Adrenal gland (tissue), 9 donors: ENCODE measurements at regions not wholly inside any gene's neighbourhood (a gene's known extent, or its start where the extent isn't known, plus 50 kb on each side); places are given as distances from the start of the nearest gene placed in this dataset.

Source experiments
- DNase-seq, 7 donors: peaks; one replicate each; pipeline ENCODE4 v3.0.0-alpha.2; 2019 to 2020
- H3K27ac ChIP-seq, 5 donors: fragments of 200-600 bp; sonication (generic) in 4 of 5; 1 replicate in 3 of 5; 2 replicates in 2 of 5; pipeline versions ENCODE4 v1.5.1 to v1.8.0; 2016 to 2020; ENCODE audit warnings: mild to moderate bottlenecking in 1 of 5
- H3K27me3 ChIP-seq: fragments of 200-600 bp; 2 replicates; pipeline ENCODE4 v1.8.0; 2021
- H3K36me3 ChIP-seq, 2 donors: fragments of 200-600 bp; replicated peaks in 1 of 2; 1 replicate in 1 of 2; 2 replicates in 1 of 2; pipeline versions ENCODE4 v1.5.1 to v1.8.0; 2018 to 2022
- H3K4me1 ChIP-seq, 2 donors: fragments of 200-600 bp; replicated peaks in 1 of 2; 1 replicate in 1 of 2; 2 replicates in 1 of 2; pipeline versions ENCODE4 v1.5.1 to v1.8.0; 2018 to 2021
- H3K4me3 ChIP-seq, 4 donors: fragments of 200-600 bp; sonication (generic) in 3 of 4; one replicate each; pipeline ENCODE4 v1.5.1; 2016 to 2018
- H3K9me3 ChIP-seq, 3 donors: fragments of 200-600 bp; sonication (generic) in 1 of 3; replicated peaks in 1 of 3; 1 replicate in 2 of 3; 2 replicates in 1 of 3; pipeline versions ENCODE4 v1.5.1 to v1.8.0; 2016 to 2021
- CTCF ChIP-seq, 6 experiments: fragments of 450-650 bp in 4 of 6; fragments of 200-600 bp in 2 of 6; sonication (generic) in 1 of 6; IDR thresholded peaks; 1 replicate in 5 of 6; 2 replicates in 1 of 6; pipeline versions ENCODE4 v1.5.1 to v1.8.0; 2016 to 2021; ENCODE audit warnings: antibody characterized with exemption in 6 of 6, mild to moderate bottlenecking in 2 of 6, moderate library complexity in 1 of 6
- POLR2A ChIP-seq, 2 donors: fragments of 450-650 bp; IDR thresholded peaks; one replicate each; pipeline ENCODE4 v1.6.1; 2017; ENCODE audit warnings: antibody characterized with exemption in 2 of 2, mild to moderate bottlenecking in 2 of 2, moderate library complexity in 1 of 2
- WGBS, 4 donors: extraction: QIAGEN DNeasy Blood & Tissue Kit in 2 of 4; methylation state at CpG; one replicate each; pipeline versions ENCODE4 v1.1.5 to v1.1.7; 2013 to 2017; 5-methylcytosine and 5-hydroxymethylcytosine counted together
- intact Hi-C, 2 donors: fragments of 100-400 bp; cut with DNase I; formaldehyde crosslinking; loops; one replicate each; pipeline versions ENCODE4 v1.14.1 to v1.15.0; 2022 to 2023
- donor health status: healthy with polysubstance abuse.
- donor health status: Bipolar disorder and iron deficiency.
- donor health status: DM: yes; HTN: yes; CAD: no.
- donor health status: DM: no; HTN: no; CAD: no.
- donor health status: DM: no; HTN: no; CAD: no.

GRCh38 chr5:30030101-30030500 is 1163.4 kb upstream of the CDH6 start:
- Histone ChIP-seq H3K9me3 (no peaks in the 10 kb centered on the region), H3K4me1 (no peaks in the 10 kb centered on the region), H3K36me3 (no peaks in the 10 kb centered on the region), H3K27ac (no peak overlapping the region), H3K4me3 (no peak overlapping the region), H3K27me3 (no peaks in the 10 kb centered on the region)
- TF ChIP-seq CTCF (IDR thresholded peaks at IDR 0.05) (no peak), POLR2A (IDR thresholded peaks at IDR 0.05) (no peak)
- intact Hi-C loops, result no loop called here
- 45 to 55% (median 50%) methylated on average over 2 of the region's 2 CpGs for WGBS, 4 donors
- no peak for DNase-seq

GRCh38 chr5:30001826-30002225 is 1191.7 kb upstream of the CDH6 start:
- TF ChIP-seq POLR2A (IDR thresholded peaks at IDR 0.05) (no peak), CTCF (IDR thresholded peaks at IDR 0.05) (no peak)
- 40 to 54% (median 52%) methylated on average over 2 of the region's 2 CpGs for WGBS, 4 donors
- intact Hi-C loops, result no loop called here
- no peak overlapping the region for H3K4me3 ChIP-seq
- H3K9me3 ChIP-seq, result no peaks in the 10 kb centered on the region
- no peaks in the 10 kb centered on the region for H3K36me3 ChIP-seq
- H3K4me1 ChIP-seq, result no peaks in the 10 kb centered on the region
- no peak for DNase-seq
- no peaks in the 10 kb centered on the region for H3K27me3 ChIP-seq
- H3K27ac ChIP-seq, result no peak overlapping the region

- Histone ChIP-seq H3K4me3 (no peak overlapping the region), H3K4me1 (no peaks in the 10 kb centered on the region), H3K27ac (no peak overlapping the region), H3K9me3 (no peaks in the 10 kb centered on the region), H3K27me3 (no peaks in the 10 kb centered on the region), H3K36me3 (no peaks in the 10 kb centered on the region)
- no peak for TF ChIP-seq CTCF (IDR thresholded peaks at IDR 0.05)
- no peak for TF ChIP-seq POLR2A (IDR thresholded peaks at IDR 0.05)
- DNase-seq, result no peak
- intact Hi-C loops, result no loop called here
These were observed 1193.3 kb upstream of the CDH6 start for GRCh38 chr5:30000231-30000630.

- H3K27me3 ChIP-seq, result no peaks in the 10 kb centered on the region
- H3K4me3 ChIP-seq, result no peak overlapping the region
- no peak overlapping the region for H3K27ac ChIP-seq
- intact Hi-C loops, result no loop called here
- TF ChIP-seq POLR2A (IDR thresholded peaks at IDR 0.05) (no peak), CTCF (IDR thresholded peaks at IDR 0.05) (no peak)
- no peaks in the 10 kb centered on the region for H3K9me3 ChIP-seq
- no peak for DNase-seq
- 63 to 86% (median 78%) methylated on average over 1 of the region's 1 CpG for WGBS, 4 donors
- H3K36me3 ChIP-seq, result no peaks in the 10 kb centered on the region
- no peaks in the 10 kb centered on the region for H3K4me1 ChIP-seq
These were observed 1198.3 kb upstream of the CDH6 start for GRCh38 chr5:29995154-29995553.
